Cardiac fibroblast (primary cell): ENCODE measurements at regions not wholly inside any gene's neighbourhood (a gene's known extent, or its start where the extent isn't known, plus 50 kb on each side); places are given as distances from the start of the nearest gene placed in this dataset.
"Not testable (repeated sequence)": the region's sequence is repeated elsewhere in the genome, so short reads cannot be mapped to it uniquely, and the experiment has no call there.

Experiments used
- DNase-seq, 2 donors: peaks; one replicate each; pipeline versions ENCODE4 v3.0.0 to v3.0.0-alpha.2; 2010; ENCODE audit warnings: low read depth in 2 of 2
- H3K4me3 ChIP-seq, 2 donors: replicated peaks in 1 of 2; 1 replicate in 1 of 2; 2 replicates in 1 of 2; pipeline ENCODE4 v1.5.1; 2011; ENCODE audit warnings: low read depth in 2 of 2, low read length in 2 of 2, mild to moderate bottlenecking in 2 of 2, moderate library complexity in 1 of 2
- TF ChIP-seq, protein P1 (sequence below): IDR thresholded peaks from one replicate; pipeline ENCODE4 v1.5.1; 2011; ENCODE audit warnings: low read depth, mild to moderate bottlenecking, low read length, inconsistent platforms

- DNase-seq = peak; percentile 11 to 21
- peak overlapping the region; percentile 35 to 46 for H3K4me3 ChIP-seq
Observed at GRCh38 chr9:63817622-63818518, 1467.1 kb downstream of the FOXD4L5 start.

GRCh38 chr9:63816751-63817621, 1468.0 kb downstream of the FOXD4L5 start:
- peak; percentile 78 to 89 for DNase-seq
- H3K4me3 ChIP-seq = peak overlapping the region; percentile 35 to 46
- TF ChIP-seq, protein P1, sequence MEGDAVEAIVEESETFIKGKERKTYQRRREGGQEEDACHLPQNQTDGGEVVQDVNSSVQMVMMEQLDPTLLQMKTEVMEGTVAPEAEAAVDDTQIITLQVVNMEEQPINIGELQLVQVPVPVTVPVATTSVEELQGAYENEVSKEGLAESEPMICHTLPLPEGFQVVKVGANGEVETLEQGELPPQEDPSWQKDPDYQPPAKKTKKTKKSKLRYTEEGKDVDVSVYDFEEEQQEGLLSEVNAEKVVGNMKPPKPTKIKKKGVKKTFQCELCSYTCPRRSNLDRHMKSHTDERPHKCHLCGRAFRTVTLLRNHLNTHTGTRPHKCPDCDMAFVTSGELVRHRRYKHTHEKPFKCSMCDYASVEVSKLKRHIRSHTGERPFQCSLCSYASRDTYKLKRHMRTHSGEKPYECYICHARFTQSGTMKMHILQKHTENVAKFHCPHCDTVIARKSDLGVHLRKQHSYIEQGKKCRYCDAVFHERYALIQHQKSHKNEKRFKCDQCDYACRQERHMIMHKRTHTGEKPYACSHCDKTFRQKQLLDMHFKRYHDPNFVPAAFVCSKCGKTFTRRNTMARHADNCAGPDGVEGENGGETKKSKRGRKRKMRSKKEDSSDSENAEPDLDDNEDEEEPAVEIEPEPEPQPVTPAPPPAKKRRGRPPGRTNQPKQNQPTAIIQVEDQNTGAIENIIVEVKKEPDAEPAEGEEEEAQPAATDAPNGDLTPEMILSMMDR = no peak

More at GRCh38 chr9:63817622-63818518, 1467.1 kb downstream of the FOXD4L5 start:
- TF ChIP-seq, protein P1 = no peak

GRCh38 chr9:63814970-63815669, 1469.9 kb downstream of the FOXD4L5 start:
- DNase-seq, H3K4me3 ChIP-seq: not testable (repeated sequence)

DNA sequence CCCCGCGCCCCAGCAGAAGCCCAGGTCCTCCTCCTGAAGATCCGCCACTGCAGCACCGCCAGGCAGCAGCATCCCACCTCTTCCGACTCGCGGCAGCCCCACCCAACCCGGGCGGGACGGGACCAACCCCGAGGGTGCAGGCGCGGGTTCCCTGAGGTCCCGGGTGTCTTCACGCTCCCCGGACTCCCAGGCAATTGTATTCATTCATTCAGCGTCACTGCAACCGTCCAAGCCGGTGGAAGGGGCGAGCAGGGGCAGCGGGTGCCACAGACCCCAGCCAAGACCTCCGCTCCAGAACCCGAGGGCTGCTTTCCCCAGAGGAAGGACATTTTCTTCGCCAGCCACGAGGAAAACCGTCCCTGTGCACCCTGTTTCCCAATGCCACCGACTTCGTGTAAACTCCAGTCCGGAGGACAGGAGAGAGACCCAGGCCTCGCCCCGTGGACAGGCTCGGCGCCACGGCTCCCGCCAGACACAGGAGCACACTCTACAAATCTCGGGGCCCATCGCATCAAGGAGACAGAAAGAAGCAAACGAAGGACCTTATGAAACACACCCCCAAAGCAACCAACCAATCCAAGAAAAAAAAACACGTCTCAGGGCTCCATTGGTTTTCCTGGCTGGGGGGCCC, 1471.5 kb downstream of the FOXD4L5 start:
- not testable (repeated sequence) for H3K4me3 ChIP-seq

DNA sequence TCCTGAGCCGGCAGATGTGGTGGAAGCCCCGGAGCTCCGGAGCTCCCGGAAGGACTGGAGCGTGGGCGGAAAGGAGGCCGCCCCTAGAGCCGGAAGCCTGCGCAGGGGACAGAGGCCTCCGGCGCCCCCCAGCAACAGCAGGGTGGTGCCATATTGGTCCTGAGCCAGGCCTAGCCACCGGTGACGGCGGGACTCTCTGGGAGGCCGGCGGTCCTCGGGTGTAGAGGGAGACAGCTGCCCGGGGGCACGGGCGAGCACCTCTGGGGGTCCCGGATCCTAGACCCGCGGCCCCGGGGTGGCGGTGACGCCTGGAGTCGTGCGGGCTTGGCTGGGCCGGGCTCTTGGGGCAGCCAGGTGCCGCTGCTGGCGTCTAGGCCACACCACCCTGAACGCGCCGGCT, 1472.2 kb downstream of the FOXD4L5 start:
- H3K4me3 ChIP-seq, DNase-seq: not testable (repeated sequence)

More for the DNA sequence above, 1471.5 kb downstream of the FOXD4L5 start:
- DNase-seq = not testable (repeated sequence)

- DNase-seq, H3K4me3 ChIP-seq: not testable (repeated sequence)
Observed at GRCh38 chr9:63804205-63804604, 1480.8 kb downstream of the FOXD4L5 start.

GRCh38 chr9:63794081-63794685, 1490.8 kb downstream of the FOXD4L5 start:
- not testable (repeated sequence) for DNase-seq, H3K4me3 ChIP-seq

DNA sequence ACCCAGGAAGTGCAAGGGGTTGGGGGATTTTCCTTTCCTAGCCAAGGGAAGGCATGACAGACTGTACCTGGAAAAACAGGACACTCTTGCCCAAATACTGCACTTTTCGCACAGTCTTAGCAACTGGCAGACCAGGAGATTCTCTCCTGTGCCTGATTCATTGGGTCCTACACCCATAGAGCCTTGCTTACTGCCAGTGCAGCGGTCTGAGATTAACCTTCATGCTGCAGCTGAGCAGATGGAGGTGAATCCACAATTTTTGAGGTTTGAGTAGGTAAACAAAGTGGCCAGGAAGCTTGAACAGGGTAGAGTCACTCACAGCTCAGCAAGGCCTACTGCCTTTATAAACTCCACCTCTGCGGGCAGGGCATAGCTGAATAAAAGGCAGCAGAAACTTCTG, 1497.6 kb downstream of the FOXD4L5 start:
- H3K4me3 ChIP-seq, DNase-seq: not testable (repeated sequence)

- H3K4me3 ChIP-seq, DNase-seq: not testable (repeated sequence)
Observed at GRCh38 chr9:63785059-63785458, 1500.0 kb downstream of the FOXD4L5 start.

- DNase-seq, H3K4me3 ChIP-seq: not testable (repeated sequence)
Observed at GRCh38 chr9:63784421-63784820, 1500.6 kb downstream of the FOXD4L5 start.

DNA sequence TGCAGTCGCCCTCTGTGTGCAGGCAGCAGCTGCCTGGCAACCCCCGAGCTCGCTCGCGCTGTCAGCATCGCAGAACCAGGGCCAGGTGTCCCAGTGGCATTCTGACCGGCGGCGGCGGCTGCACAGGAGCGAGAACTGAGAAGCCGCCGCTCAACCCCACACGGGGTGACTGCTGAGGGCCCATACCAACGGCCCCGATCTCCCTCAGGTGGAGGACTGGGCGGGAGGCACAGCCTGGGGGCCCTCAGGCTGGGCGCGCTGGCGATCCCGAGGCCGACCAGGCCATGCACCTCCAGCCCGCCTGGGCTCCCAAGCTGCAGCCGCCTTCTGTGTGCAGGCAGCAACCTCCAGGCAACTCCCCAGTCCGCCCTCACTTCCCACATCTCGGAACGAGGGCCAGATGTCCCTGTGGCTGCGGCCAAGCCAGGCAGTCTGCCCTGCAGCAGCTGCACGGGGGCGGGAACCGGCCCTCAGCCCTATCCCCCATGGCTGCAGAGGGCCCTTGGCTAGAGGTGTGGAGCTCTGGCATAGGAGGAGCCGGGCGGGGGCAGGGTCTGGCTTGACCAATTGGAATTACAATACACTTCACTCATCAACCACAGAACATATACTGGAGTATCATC, 1503.1 kb downstream of the FOXD4L5 start:
- H3K4me3 ChIP-seq, DNase-seq: not testable (repeated sequence)

- peak in 1 of 2 donors; percentile 1 for DNase-seq
- not testable (repeated sequence) for H3K4me3 ChIP-seq
Observed at GRCh38 chr9:63781390-63781789, 1503.6 kb downstream of the FOXD4L5 start.

DNA sequence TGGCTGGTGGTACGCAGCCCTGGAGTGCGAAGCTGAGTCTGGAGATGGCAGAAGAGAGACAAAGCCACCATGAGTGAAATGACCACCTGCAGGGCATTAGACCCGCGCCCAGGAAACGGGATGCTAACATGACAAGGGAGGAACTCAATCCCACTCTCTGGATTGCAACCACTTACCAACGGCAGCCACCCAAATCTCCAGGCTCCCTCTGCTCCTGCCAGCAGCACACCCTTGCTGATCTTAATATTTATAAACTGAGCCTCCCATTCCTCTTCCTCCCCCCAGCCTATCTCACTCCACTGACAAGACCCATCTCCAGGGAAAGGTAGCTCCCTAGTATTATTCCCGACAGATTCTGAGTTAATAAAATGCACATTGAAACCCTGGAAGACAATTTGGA, 1508.8 kb downstream of the FOXD4L5 start:
- H3K4me3 ChIP-seq, DNase-seq: not testable (repeated sequence)

DNA sequence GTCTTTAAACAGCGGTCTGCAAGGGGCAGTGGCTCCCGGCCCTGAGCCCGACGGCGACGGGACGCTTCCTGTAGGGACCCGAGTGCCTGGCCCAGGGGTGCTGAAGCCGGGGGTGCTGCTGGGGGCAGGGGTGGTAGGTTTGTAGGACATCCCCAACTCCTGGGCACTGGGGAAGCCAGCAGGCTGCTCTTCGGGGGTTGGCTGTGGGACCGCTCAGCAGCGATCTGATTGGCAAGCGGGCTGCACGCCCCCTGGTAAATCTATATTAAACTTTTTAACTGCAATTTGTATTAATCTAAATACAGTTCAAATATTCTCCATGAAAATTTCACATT, 1510.0 kb downstream of the FOXD4L5 start:
- not testable (repeated sequence) for DNase-seq, H3K4me3 ChIP-seq
